Stimulated activated naive B cell treated with anti-CD40 and anti-IgM and Interleukin-4, amounts not matched to agents 10 μg/mL and 1 μg/mL and 100 μg/mL, for 72 hours (primary cell): ENCODE measurements at regions not wholly inside any gene's neighbourhood (a gene's known extent, or its start where the extent isn't known, plus 50 kb on each side); places are given as distances from the start of the nearest gene placed in this dataset.

Experiments used
- ATAC-seq, 2 donors: fragments of 150-1000 bp; cut with Tn5 transposase; replicated peaks; 2 replicates each; pipeline ENCODE4 v1.10.0; 2021; ENCODE audit warnings: moderate library complexity in 1 of 2
- DNase-seq: peaks from one replicate; pipeline ENCODE4 v3.0.0; 2021
- H3K27ac Mint-ChIP-seq: one replicate; pipeline ENCODE4 v1.8.0; 2022; ENCODE audit warnings: mild to moderate bottlenecking, mixed read lengths
- H3K27me3 Mint-ChIP-seq, 2 donors: one replicate each; pipeline ENCODE4 v1.8.0; 2022; ENCODE audit warnings: mixed read lengths in 2 of 2
- H3K36me3 Mint-ChIP-seq, 2 donors: one replicate each; pipeline ENCODE4 v1.8.0; 2022; ENCODE audit warnings: mixed read lengths in 2 of 2, mild to moderate bottlenecking in 1 of 2
- H3K4me1 Mint-ChIP-seq, 2 donors: one replicate each; pipeline ENCODE4 v1.8.0; 2022; ENCODE audit warnings: mixed read lengths in 2 of 2, mild to moderate bottlenecking in 1 of 2
- H3K4me3 Mint-ChIP-seq, 2 donors: one replicate each; pipeline ENCODE4 v1.8.0; 2022; ENCODE audit warnings: mild to moderate bottlenecking in 2 of 2, mixed read lengths in 2 of 2, moderate library complexity in 1 of 2
- H3K9me3 Mint-ChIP-seq, 2 donors: one replicate each; pipeline ENCODE4 v1.8.0; 2022; ENCODE audit warnings: mixed read lengths in 2 of 2, mild to moderate bottlenecking in 1 of 2

GRCh38 chr9:106722051-106722753, 140.8 kb upstream of the ZNF462 start:
- H3K27ac Mint-ChIP-seq = no peak overlapping the region
- peaks cover 0 to 3% of the 10 kb centered on the region in 2 donors for H3K27me3 Mint-ChIP-seq
- H3K4me1 Mint-ChIP-seq = no peaks in the 10 kb centered on the region
- no peaks in the 10 kb centered on the region for H3K9me3 Mint-ChIP-seq
- DNase-seq = no peak
- no peak for ATAC-seq
- H3K36me3 Mint-ChIP-seq = no peaks in the 10 kb centered on the region
- no peak overlapping the region for H3K4me3 Mint-ChIP-seq

- no peaks in the 10 kb centered on the region for H3K36me3 Mint-ChIP-seq
- no peak overlapping the region for H3K4me3 Mint-ChIP-seq
- H3K9me3 Mint-ChIP-seq = no peaks in the 10 kb centered on the region
- peaks cover 0 to 3% of the 10 kb centered on the region in 2 donors for H3K27me3 Mint-ChIP-seq
- DNase-seq = no peak
- no peaks in the 10 kb centered on the region for H3K4me1 Mint-ChIP-seq
- no peak overlapping the region for H3K27ac Mint-ChIP-seq
- no peak for ATAC-seq
Observed at GRCh38 chr9:106723926-106724325, 139.0 kb upstream of the ZNF462 start.

GRCh38 chr9:106724566-106724965, 138.4 kb upstream of the ZNF462 start:
- H3K9me3 Mint-ChIP-seq = no peaks in the 10 kb centered on the region
- no peak overlapping the region for H3K27ac Mint-ChIP-seq
- no peaks in the 10 kb centered on the region for H3K4me1 Mint-ChIP-seq
- peaks cover 0 to 3% of the 10 kb centered on the region in 2 donors for H3K27me3 Mint-ChIP-seq
- ATAC-seq (no peak), DNase-seq (no peak)
- H3K4me3 Mint-ChIP-seq = no peak overlapping the region
- H3K36me3 Mint-ChIP-seq = no peaks in the 10 kb centered on the region

GRCh38 chr9:106726070-106726815, 136.7 kb upstream of the ZNF462 start:
- Mint-ChIP-seq H3K27ac (no peak overlapping the region), H3K27me3 (peaks cover 0 to 3% of the 10 kb centered on the region in 2 donors), H3K4me3 (no peak overlapping the region), H3K9me3 (no peaks in the 10 kb centered on the region), H3K36me3 (no peaks in the 10 kb centered on the region), H3K4me1 (no peaks in the 10 kb centered on the region)
- DNase-seq = no peak
- no peak for ATAC-seq

- H3K27me3 Mint-ChIP-seq = peaks cover 0 to 3% of the 10 kb centered on the region in 2 donors
- no peak overlapping the region for H3K27ac Mint-ChIP-seq
- no peaks in the 10 kb centered on the region for H3K36me3 Mint-ChIP-seq
- H3K9me3 Mint-ChIP-seq = no peaks in the 10 kb centered on the region
- H3K4me1 Mint-ChIP-seq = no peaks in the 10 kb centered on the region
- ATAC-seq (no peak), DNase-seq (no peak)
- no peak overlapping the region for H3K4me3 Mint-ChIP-seq
Observed at GRCh38 chr9:106727969-106728368, 135.0 kb upstream of the ZNF462 start.

GRCh38 chr9:106728860-106729259, 134.1 kb upstream of the ZNF462 start:
- Mint-ChIP-seq H3K27ac (no peak overlapping the region), H3K27me3 (peaks cover 0 to 3% of the 10 kb centered on the region in 2 donors), H3K4me3 (no peak overlapping the region), H3K36me3 (no peaks in the 10 kb centered on the region), H3K9me3 (no peaks in the 10 kb centered on the region), H3K4me1 (no peaks in the 10 kb centered on the region)
- no peak for ATAC-seq
- DNase-seq = no peak

GRCh38 chr9:106731910-106732309, 131.1 kb upstream of the ZNF462 start:
- H3K36me3 Mint-ChIP-seq = no peaks in the 10 kb centered on the region
- no peak overlapping the region for H3K27ac Mint-ChIP-seq
- H3K4me1 Mint-ChIP-seq = no peaks in the 10 kb centered on the region
- no peak for ATAC-seq
- no peaks in the 10 kb centered on the region for H3K9me3 Mint-ChIP-seq
- DNase-seq = no peak
- no peak overlapping the region for H3K4me3 Mint-ChIP-seq
- H3K27me3 Mint-ChIP-seq = no peaks in the 10 kb centered on the region

- Mint-ChIP-seq H3K4me3 (no peak overlapping the region), H3K9me3 (no peaks in the 10 kb centered on the region), H3K27me3 (no peaks in the 10 kb centered on the region), H3K4me1 (no peaks in the 10 kb centered on the region), H3K36me3 (no peaks in the 10 kb centered on the region), H3K27ac (no peak overlapping the region)
- ATAC-seq (no peak), DNase-seq (no peak)
Observed at GRCh38 chr9:106733828-106734380, 129.1 kb upstream of the ZNF462 start.

- ATAC-seq (no peak), DNase-seq (no peak)
- Mint-ChIP-seq H3K27me3 (no peaks in the 10 kb centered on the region), H3K9me3 (no peaks in the 10 kb centered on the region), H3K4me3 (no peak overlapping the region), H3K36me3 (no peaks in the 10 kb centered on the region), H3K4me1 (no peaks in the 10 kb centered on the region), H3K27ac (no peak overlapping the region)
Observed at GRCh38 chr9:106737516-106737915, 125.5 kb upstream of the ZNF462 start.

GRCh38 chr9:106738109-106738508, 124.9 kb upstream of the ZNF462 start:
- no peak for DNase-seq
- H3K27me3 Mint-ChIP-seq = no peaks in the 10 kb centered on the region
- H3K4me3 Mint-ChIP-seq = no peak overlapping the region
- H3K9me3 Mint-ChIP-seq = no peaks in the 10 kb centered on the region
- no peak overlapping the region for H3K27ac Mint-ChIP-seq
- no peaks in the 10 kb centered on the region for H3K4me1 Mint-ChIP-seq
- H3K36me3 Mint-ChIP-seq = no peaks in the 10 kb centered on the region
- ATAC-seq = no peak

- peaks cover 0 to 4% of the 10 kb centered on the region in 2 donors for H3K27me3 Mint-ChIP-seq
- H3K9me3 Mint-ChIP-seq = no peaks in the 10 kb centered on the region
- DNase-seq = no peak
- no peak overlapping the region for H3K4me3 Mint-ChIP-seq
- no peak overlapping the region for H3K27ac Mint-ChIP-seq
- no peaks in the 10 kb centered on the region for H3K36me3 Mint-ChIP-seq
- no peak for ATAC-seq
- H3K4me1 Mint-ChIP-seq = no peaks in the 10 kb centered on the region
Observed at GRCh38 chr9:106745457-106745856, 117.5 kb upstream of the ZNF462 start.

- no peaks in the 10 kb centered on the region for H3K36me3 Mint-ChIP-seq
- H3K27ac Mint-ChIP-seq = no peak overlapping the region
- no peaks in the 10 kb centered on the region for H3K4me1 Mint-ChIP-seq
- H3K9me3 Mint-ChIP-seq = no peaks in the 10 kb centered on the region
- no peak overlapping the region for H3K4me3 Mint-ChIP-seq
- DNase-seq (no peak), ATAC-seq (no peak)
- peaks cover 0 to 4% of the 10 kb centered on the region in 2 donors for H3K27me3 Mint-ChIP-seq
Observed at GRCh38 chr9:106745876-106746275, 117.1 kb upstream of the ZNF462 start.

- DNase-seq (no peak), ATAC-seq (no peak)
- Mint-ChIP-seq H3K36me3 (no peaks in the 10 kb centered on the region), H3K4me1 (peaks cover 16 to 21% of the 10 kb centered on the region in 2 donors), H3K4me3 (no peak overlapping the region), H3K27ac (no peak overlapping the region), H3K27me3 (no peaks in the 10 kb centered on the region), H3K9me3 (no peaks in the 10 kb centered on the region)
Observed at GRCh38 chr9:106751681-106752080, 111.3 kb upstream of the ZNF462 start.

GRCh38 chr9:106752581-106752980, 110.4 kb upstream of the ZNF462 start:
- no peaks in the 10 kb centered on the region for H3K36me3 Mint-ChIP-seq
- no peaks in the 10 kb centered on the region for H3K9me3 Mint-ChIP-seq
- no peak for DNase-seq
- H3K4me1 Mint-ChIP-seq = peaks cover 16 to 21% of the 10 kb centered on the region in 2 donors
- no peaks in the 10 kb centered on the region for H3K27me3 Mint-ChIP-seq
- peak overlapping the region; percentile 87 for H3K27ac Mint-ChIP-seq
- H3K4me3 Mint-ChIP-seq = no peak overlapping the region
- ATAC-seq = peak in 1 of 2 donors; percentile 11

GRCh38 chr9:106753155-106753671, 109.8 kb upstream of the ZNF462 start:
- Mint-ChIP-seq H3K4me1 (peaks cover 16 to 21% of the 10 kb centered on the region in 2 donors), H3K4me3 (no peak overlapping the region), H3K27me3 (no peaks in the 10 kb centered on the region), H3K9me3 (no peaks in the 10 kb centered on the region), H3K36me3 (no peaks in the 10 kb centered on the region), H3K27ac (peak overlapping the region; percentile 87)
- ATAC-seq (peak; percentile 96 to 99), DNase-seq (peak; percentile 86)
